ENCODE measurements at regions not wholly inside any gene's neighbourhood (a gene's known extent, or its start where the extent isn't known, plus 50 kb on each side); places are given as distances from the start of the nearest gene placed in this dataset.
"Not testable (repeated sequence)": the region's sequence is repeated elsewhere in the genome, so short reads cannot be mapped to it uniquely, and the experiment has no call there.

DNA sequence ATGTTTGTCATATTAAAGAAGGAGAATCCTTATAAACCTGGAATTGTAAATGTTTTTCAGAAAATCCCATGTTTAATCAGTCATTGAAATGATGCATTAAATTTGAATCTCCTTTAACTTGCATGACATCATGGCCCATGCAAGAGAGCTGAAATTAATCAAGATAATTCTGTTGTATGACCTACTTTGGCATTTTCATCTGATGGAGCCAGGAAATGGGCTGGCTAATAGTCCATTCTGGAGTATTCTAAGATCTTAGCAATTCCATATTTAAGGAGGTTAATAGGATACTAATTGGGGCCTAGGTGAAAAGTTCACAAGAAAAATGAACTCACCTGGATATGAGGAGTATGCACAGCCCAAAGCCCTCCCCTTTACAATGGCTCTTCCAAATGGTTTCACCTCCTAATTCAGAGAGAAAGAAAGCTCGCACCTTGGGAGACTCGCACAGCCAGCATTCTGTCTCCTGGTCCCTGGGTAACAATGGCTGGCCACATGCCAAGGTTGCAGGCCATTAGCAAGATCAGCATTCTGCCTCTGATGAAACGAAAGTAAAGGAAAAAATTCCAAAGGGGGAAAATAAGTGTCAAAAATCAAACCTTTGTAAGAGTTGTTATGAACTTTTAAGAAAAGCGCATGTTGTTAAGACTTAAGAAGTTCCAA lies 786.4 kb downstream of the MCTP2 start:
- no peak for DNase-seq (ENCODE audit: low read depth)

DNA sequence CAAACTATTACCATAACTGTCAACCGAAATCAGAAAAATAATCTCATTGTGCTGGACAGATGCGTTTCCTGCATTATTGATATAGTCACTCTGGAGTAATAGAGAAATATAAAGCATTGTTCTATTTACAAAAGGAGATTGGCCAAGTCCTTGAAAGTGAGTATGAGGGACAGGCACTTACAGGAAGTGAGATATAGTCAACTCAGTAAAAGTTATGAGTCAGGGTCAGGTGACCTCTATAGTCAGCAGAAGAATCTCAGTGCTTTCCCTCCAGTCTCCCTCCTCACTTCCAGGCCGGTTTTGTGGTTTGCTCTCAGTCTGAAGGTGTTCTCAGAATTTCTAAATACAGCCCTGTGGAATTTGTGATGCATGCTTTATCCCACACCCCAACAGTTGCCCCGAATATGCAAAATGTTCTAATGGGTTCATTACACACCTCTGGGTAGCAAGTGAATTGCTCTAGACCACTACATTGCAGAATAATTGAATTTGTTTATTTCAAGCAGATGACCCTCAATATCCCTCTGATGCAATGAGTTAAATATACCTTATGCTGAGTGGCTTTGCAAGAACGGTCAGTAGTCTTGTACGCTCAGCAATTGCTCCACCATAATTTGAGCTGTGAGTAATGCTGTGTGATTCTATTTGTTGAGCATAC lies 787.7 kb downstream of the MCTP2 start:
- DNase-seq (ENCODE audit: low read depth): no peak

DNA sequence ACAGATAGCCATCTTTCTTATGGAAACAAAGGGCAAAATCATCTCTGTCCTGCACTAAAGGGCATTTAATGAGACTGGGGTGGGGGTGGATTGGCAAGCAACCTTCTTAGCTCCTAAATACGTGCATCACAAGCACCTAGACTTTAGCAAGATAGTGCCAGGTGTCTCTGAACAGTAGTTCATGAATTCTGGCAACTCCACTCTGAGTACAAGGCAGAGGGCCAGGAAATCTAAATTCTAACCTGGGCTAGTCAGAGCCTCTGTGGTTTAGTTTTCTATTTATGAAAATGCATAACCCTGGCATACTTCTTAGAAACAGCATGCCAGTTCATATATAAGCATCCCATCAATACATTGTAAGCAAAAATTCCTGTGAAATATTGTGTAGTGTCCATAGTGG lies 788.5 kb downstream of the MCTP2 start:
- no peak for DNase-seq (ENCODE audit: low read depth)

DNA sequence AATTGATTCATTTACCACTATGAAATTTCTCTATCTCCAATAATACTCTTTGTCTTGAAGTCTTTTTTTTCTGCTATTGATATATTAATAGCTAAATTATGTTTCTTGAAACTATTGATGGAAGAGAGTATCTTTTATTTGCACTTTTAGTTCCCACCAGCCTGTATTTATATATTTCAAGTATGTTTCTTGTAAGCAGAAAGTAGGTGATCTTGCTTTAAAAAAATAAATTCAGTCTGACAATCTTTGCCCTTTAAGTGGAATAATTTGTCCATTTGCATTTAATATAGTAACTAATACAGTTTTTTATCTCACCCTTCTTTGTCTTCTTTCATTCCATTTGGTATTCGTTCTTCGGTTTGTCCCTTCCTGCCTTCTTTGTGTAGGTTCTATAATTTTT lies 790.5 kb downstream of the MCTP2 start:
- DNase-seq (ENCODE audit: low read depth): no peak

DNA sequence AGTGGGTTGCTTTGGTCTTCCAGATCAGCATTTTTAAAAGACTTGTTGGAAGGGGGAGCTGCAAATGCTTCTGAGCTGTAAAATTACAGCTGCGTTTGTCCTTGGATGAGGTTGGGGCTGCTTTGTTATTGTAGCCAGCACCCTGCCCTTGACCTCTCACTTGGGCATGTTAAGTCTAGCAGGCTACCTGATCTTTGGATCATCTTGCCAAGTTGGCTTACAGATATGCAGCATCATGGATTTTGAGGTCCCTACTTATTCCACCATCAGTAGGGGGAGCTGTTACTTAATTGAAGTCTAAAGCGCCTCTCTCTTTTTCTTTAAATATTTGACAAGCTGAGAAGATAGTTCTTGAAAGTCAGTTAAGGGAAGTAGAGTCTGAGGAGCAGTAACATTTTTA lies 793.0 kb downstream of the MCTP2 start:
- DNase-seq (ENCODE audit: low read depth): no peak

DNA sequence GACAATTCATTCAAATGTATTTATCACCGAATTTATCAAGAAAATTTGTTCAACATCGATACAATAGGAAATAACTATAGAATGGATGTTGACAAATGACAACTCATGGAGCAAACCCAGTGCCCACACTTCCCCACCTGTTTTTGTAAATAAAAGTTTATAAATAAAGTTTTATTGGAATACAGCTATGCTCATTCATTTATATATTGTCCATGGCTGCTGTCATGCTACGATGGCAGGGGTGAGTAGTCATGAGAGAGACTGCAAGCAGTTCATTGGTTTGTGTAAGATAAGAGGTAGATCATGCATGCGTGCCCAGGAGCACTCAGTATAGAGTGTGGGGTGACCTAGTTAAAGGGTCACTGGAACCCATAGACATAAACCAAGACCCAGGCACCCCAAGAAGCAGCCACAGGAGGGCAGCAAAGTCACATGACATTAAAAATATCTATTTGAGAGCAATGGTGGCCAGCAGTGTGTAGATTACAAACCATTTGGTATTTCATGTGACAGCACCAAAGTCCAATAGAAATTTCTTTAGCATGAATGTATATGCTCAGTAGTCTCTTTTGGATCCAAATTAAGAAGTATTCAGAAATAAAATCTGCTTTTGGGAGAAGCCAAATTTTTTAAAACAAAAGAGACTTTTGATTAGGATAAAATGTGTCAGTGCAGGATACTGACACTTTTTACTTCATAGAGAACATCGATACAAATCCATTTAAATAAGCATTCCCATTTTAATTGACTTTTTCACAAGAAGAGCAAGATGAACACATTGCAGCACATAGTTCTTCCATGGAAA lies 794.8 kb downstream of the MCTP2 start:
- DNase-seq (ENCODE audit: low read depth): no peak

DNA sequence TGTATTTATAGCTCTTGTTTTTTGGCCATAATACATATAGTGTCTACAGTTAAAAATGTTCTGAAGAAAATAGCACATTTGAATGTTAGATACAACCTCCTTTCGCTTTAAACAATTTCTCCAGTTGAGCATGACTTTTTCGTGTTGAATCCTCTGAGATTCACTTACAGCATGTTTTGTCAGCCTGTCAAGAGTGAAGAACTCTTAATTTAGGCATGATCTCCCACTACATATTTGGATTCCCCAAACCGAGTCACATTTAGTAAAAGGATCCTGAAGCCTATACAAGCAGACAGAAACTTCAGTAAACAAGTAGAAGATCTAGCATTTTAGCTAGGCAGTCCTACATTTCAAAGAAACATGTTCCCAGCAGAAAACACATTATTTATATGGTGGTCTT lies 796.6 kb downstream of the MCTP2 start:
- no peak for DNase-seq (ENCODE audit: low read depth)

DNA sequence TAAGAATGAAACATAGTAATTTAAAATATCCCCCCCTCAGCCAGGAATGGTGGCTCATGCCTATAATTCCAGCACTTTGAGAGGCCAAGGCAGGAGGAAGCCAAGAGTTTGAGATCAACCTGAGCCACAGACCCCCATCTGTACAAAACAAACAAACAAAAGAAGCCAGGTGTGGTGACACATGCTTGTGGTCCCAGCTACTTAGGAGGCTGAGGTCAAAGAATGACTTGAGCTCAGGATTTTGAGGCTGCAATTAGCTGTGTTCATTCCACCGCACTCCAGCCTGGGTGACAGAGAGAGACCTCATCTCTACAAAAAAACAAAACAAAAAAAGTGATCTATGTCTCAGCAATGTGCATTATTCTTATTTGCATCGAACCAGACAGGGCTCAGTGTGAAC lies 800.8 kb downstream of the MCTP2 start:
- no peak for DNase-seq (ENCODE audit: low read depth)

DNA sequence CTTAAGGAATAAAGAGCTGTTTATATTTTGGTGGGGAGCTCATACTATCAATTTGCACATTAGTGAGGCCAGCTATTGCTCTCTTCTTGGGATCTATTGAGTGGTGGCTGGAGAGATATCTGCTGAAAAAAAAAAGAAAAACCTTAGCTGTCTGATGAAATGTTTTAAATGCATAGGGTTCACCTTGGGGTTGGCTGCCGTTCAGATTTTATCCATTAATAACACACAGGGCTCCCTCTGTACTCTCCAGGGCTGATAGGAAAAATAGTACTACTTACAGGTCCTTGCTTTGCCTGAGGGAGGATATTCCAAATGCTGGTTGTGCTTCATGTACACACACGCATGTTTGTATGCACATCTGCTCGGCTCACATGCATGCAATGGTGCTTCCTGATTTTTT lies 803.7 kb downstream of the MCTP2 start:
- no peak for DNase-seq (ENCODE audit: low read depth)

DNA sequence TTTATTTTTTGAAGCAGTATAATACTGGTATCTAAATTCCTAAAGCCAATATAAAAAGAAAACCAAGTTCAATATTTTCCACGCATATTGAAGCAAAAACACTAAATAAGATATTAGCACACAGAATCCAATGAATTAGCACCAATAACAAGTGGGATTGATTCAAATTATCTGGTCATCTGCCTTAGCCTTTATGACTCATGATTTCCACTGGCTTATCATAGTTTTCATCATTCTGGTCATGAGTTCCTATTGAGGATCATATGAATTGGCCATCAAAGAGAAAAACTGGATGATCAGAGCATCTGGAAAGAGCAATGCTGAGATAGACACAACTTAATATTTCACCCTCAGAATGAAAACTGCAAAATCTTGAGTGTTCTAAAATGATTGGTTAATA lies 809.9 kb downstream of the MCTP2 start:
- no peak for DNase-seq (ENCODE audit: low read depth)

DNA sequence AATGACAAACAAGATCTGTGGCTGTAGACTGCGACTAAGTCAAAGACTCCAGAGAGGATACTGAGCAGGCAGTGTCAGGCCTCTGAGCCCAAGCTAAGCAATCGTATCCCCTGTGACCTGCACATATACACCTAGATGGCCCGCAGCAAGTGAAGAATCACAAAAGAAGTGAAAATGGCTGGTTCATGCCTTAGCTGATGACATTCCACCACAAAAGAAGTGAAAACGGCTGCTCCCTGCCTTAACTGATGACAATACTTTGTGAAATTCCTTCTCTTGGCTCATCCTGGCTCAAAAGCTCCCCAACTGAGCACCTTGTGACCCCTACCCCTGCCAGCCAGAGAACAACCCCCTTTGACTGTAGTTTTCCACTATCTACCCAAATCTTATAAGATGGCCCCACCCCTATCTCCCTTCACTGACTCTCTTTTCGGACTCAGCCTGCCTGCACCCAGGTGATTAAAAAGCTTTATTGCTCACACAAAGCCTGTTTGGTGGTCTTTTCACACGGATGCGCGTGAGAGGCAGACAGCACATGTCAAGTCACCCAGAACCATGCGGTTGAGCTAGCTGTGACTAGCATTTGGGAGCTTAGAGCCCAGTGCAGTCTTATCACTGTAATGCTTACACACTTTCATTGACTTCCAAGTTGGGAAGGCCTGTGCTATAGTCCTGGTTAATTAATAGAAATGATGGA lies 812.0 kb downstream of the MCTP2 start:
- not testable (repeated sequence) for DNase-seq (ENCODE audit: low read depth)

DNA sequence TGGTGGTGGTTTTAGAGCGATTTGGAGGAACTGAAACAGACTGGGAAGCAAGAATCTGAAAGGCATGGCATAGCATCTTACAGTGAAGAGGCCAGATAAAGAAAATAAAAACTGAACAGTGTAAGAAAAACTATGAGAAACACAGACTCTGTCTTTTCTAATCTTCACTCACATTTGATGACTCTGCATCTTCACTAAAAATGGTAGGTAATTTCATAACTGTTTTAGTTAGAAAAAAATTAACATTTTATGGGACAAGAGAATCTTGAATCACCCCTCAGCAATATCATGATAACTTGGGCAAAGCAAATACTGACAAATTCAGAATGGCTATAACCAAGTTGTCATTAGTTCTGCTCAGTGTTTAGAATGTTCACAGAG lies 812.6 kb downstream of the MCTP2 start:
- DNase-seq (ENCODE audit: low read depth): no peak

DNA sequence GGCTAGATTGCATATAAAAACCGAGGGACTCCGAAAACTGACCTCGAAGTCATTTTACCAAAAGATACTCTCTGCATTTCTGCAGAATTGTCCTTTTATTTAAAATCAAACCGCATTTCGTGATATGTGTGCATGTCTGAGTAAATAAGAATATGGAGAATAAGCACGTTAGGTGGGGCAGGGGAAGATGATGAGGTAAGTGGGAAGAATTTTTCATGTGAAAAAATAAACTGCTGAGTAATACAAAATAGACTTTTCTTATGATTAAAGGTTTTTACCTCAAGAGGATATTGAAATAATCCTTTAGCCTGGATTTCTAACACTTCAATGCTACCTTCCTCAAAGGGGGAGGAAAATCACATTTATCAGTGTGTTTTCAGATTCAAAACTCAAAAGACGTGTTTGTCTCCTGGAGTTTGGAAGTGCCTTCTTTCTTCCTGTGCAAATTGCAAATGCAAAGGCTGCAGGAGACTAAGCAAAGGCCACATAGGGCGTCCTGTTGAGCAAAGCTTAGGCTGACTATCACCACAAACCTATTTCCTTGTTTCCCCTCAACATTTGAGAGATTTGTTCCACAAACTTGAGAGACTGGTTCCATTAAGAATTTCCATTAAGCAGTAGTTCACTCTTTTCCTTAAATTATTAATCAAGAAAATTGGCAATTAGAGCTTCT lies 813.5 kb downstream of the MCTP2 start:
- DNase-seq (ENCODE audit: low read depth): no peak

DNA sequence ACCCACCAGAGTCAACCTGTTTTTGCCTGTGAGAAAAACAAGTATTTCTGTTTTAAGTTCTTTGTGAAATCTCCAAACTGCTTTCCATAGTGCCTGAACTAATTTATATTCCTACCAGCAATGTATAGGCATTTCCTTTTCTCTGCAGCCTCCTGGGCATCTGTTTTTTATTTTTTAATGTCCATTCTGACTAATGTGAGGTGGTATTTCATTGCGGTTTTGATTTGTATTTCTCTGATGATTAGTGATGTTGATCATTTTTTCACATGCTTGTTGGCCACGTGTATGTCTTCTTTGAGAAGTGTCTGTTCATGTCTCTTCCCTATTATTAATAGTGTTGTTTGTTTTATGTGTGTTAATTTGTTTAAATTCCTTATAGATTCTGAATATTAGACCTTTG lies 820.5 kb downstream of the MCTP2 start:
- no peak for DNase-seq (ENCODE audit: low read depth)

DNA sequence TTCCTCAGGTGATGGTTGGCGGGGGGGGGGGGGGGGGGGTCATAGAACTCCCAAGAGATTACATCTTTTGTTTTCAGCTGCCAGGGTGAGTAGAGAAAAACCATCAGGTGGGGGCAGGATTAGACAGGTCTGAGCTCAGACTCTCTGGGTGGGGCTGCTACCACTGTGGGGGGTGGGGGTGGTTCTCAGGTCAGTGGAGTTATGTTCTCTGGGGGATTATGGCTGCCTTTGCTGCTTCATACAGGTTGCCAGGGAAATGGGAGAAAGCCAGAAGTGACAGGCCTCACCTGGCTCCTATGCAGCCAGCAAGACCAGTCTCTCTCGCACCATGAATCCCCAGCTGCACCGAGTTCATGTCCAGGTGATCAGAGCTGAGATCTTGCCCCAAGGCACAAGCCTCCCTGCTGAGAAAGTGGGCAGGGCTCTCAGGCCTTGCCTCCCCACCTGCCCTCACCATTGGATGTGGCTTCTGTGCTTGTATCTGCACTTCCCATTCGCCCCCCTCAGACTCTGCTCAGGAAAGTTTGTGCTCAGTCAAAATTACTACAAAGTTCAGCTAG lies 828.1 kb downstream of the MCTP2 start:
- no peak for DNase-seq (ENCODE audit: low read depth)

DNA sequence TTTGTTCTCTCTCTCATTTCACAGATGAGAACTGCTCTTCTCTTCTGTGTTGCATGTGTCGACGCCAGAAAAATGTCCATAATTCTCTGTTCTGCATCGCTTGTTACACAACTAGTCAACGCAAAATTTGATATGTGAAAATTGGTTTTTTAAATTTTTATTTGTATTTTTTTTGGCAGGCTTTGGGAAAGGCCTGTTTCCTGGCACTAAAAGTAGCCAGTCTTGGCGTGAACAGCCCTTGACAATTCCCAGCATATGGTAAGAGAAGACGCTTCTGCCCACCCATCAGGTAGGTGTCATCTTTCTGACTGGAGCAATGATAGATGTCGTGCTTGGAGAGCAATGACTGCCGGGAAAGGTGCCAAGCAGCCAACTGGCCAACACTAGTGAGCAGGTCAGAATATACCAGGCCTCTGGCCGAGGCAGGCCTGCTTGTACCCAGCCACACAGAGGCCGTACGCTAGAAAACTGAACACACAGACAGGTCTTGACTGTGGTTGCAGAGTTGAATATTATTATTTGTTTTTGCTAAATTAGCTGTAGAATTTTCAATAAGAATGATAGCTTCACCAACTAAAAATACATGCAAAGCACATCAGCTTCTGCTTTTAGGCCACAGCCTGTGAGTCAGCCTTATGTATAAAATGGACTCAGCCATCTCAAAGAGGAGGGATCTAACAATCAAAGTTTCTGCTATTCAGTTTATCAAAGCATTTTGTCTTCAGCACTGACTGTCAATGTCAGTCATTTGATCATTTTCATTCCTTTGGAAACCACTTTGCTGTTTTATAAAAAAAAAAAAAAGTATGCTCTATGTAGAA lies 837.5 kb downstream of the MCTP2 start:
- DNase-seq (ENCODE audit: low read depth): no peak

DNA sequence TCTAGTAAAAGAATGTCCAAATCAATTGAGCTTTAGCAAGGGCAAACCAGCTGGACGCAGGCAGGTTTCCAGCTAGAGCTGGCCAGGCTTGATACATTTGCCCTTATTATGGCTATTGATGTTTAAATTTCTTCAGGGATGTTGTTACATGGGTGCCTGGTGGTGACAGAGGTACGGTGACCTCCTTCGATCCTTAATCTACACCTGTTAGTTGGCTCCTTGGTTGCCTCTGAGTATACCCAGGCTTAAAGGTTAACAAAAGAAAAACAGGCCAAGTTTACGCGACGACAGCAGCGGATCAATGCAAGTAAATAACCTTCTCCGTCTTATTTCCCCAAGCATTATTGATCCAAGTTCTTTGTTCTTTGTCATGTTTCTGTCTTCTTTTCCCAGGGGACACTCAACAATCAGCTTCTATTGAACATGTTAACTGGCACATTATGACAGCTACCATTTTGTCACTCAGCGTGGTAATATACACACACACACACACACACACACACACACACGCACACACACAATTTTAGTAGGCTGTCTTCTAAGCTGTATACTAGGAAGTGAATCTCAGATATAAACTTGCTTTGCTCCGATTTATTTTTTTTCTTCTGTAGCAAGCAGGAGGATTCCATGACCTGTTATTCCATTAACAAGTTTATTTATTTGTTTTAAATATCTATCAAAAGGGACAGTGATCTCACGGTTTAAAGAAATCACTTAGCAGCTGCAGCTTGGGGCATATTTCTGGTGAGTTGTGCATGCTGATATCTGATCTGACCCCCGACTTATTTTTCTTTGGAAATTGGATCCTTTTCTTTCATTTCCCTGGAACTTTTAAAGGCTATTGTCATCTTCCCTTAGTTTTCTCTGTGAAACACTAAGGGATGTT lies 844.7 kb downstream of the MCTP2 start:
- DNase-seq (ENCODE audit: low read depth): no peak

DNA sequence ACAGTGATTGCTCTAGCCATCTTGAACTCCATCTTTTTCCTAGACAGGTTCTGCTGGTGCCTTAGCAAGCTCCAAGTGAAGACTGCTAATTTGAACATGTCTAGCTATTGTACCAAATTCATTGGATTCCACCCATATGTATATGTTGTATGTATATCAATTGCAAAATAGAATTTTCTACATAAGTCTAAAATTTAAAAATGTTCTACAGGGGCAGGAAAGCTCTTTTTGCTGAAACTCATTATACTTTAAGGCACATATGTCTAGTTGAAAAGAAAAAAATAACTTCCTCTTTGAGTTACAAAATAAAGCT lies 845.3 kb downstream of the MCTP2 start:
- no peak for DNase-seq (ENCODE audit: low read depth)

DNA sequence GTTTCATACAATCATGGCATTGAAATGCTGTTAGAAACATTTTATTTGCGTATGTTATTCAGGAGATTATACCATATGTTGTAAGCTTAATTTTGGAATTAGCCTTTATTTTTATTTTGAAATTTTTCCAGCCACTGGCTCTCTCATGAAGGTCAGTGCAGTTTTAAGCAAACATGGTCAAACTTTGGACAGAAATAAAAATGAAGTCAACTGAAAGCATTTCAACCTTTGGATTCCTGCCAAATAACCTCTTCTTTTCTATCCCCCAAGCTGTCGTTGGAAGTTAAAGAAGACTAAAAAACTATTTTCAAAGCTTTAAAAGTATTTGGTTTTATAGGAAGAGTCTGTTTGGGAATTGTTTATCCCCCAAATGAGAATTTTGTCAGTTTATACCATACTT lies 846.6 kb downstream of the MCTP2 start:
- DNase-seq (ENCODE audit: low read depth): no peak

DNA sequence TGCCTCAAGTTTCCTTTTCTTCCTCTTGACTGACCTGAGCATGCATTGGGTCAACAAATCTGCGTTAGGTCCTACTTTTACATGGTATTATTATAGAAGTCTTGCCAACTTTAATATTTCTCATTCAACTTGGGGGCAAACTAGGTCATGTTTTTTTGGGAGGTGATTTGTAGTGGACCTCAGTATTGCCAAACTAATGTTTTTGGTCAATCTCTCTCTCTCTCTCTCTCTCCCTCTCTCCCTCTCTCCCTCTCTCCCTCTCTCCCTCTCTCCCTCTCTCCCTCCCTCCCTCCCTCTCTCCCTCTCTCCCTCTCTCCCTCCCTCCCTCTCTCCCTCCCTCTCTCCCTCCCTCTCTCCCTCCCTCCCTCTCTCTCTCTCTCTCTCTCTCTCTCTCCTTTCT lies 848.9 kb downstream of the MCTP2 start:
- not testable (repeated sequence) for DNase-seq (ENCODE audit: low read depth)
